HG02970 (cell line): ENCODE measurements at regions not wholly inside any gene's neighbourhood (a gene's known extent, or its start where the extent isn't known, plus 50 kb on each side); places are given as distances from the start of the nearest gene placed in this dataset.

ENCODE experiments used
- ATAC-seq: cut with Tn5 transposase; IDR thresholded peaks from one replicate; pipeline ENCODE4 v1.9.1; 2021; ENCODE audit warnings: mild to moderate bottlenecking, moderate library complexity, moderate number of reproducible peaks; ENCODE audit not compliant: unreplicated experiment, low FRiP score

DNA sequence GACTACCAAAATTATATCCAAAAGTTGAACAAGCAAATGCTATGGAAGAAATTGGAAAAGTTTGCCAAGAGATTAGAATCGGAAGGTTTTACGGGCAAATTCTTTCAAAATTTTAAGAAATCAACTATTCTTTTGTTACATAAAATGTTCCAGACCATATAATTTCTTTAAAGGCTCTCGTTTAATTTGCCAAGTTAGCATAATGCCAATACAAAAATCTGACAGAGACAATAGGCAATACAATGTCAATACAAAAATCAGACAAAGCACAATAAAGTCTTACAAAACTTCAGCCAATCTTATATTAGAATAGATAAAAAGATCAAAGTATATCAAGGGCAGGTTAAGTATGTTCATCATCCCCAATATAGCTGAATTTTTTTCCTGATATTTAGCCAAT, 224.2 kb downstream of the BCL11A start:
- ATAC-seq: no peak

DNA sequence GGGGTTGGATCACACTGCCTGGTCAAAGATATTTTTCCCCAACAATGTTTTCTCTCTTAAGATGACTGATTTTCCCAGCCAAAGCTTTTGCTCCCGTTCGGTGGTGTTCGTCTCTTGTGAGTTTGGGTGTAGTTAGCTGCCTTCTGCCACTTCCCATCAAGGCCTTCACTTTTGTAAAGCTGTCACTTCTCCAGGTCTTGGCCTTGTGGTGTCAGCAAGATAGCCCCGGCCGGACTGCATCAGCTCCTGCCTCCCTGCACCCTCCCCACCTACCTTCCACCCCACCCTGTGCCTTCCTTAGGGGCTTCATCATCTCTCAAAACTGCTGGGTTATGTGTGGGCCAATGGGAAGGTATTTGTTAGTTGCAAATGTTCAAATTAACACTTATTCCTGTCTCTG, 228.9 kb downstream of the BCL11A start:
- ATAC-seq: no peak

DNA sequence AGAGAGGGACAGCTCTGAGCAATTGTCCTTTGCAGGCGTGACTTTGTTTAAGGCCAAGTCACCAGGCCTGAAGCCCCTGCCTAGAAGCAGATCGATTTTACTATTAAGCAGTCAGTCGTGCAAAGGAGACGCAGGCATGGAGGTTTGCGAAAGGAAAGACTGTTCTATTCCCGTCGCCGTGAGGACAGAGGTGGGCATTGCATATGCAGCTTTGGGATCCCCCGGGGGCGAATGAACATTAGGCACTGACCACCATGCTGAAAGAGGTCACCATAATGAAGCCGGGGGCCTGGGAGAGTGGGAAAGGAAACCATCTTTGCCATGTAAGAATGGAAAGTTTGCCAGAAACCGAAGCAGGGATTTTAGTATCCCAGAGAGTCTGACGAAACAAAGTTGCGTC, 231.6 kb downstream of the BCL11A start:
- ATAC-seq: no peak

DNA sequence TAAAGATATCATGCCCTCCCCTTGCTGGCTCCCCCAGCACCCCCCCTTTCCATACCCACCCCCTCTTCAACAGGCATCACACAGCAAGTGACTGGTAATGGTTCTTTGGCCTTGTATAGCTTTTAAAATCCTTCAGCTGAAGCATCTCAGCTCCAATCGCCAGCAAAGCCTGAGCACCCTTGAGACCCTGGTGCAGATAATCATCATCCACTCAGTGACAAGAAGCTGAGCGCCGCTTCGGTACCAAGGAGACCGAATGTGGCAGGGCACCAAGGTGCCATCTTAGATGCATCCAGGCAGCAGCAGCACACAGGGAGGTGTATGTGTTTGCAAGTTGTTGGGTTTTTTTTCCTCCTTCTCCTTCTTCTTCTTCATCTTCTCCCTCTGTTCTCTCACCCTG, 232.7 kb downstream of the BCL11A start:
- no peak for ATAC-seq

DNA sequence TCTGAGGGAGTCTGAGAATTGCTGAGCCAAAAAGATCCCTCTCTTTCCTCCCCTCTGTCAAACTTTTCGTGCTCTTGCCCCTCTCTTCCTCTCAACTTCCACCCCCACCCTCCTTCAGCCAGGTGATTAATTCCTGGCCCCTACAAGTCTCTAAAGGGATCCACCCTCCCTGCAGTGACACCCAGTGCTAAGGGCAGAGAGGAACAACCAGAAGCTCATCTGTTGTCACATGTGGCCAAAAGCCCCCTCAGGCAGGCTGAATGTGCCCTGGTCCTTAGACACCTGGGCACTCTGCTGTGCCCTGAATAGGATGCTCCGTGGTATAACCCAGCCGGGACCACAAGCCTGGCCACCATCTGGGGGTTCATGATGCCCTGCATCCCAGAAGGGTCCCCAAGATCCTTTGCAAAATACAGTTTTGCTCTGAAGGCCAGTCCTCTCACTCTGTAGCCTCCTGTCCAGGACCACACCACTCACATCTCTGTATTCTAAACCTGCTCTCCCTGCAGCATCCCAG, 234.4 kb downstream of the BCL11A start:
- no peak for ATAC-seq

DNA sequence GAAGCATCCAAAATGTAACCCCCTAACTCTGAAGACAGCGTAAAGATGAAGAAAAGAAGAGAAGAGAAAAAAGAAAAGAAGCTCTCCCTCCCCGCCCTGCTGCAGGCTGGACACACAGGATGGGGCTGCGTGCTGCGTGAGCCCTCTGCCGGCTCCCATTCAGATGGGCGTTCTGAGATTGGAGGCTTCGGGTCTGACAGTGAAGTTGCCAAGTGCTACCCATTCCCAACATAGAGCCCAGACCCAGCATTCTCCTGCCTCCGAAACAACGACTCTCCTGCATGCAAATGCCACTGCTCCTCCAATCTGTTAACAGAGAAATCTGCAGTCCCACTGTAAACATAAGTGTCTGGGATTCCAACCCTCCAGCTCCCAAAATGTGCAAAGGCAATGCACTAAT, 234.9 kb downstream of the BCL11A start:
- ATAC-seq: no peak

DNA sequence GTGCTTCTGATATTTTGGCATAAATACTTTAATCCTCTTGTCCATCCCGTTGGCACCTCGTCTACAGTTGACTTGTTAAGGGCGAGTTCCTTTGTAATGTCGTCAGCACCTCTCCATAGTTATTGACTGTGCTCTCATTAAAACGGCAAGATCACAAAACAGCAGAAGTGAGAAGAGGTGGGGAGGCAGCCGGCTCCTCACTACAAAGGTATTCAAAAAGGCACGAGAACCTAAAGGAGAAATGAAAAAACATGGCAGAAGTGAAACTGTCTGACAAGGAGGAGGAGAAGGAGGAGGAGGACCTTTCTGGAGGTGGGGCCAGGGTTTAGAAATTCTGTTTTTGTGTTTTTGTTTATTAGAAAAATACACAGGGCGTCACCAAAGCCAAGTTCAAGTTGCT, 235.6 kb downstream of the BCL11A start:
- no peak for ATAC-seq

DNA sequence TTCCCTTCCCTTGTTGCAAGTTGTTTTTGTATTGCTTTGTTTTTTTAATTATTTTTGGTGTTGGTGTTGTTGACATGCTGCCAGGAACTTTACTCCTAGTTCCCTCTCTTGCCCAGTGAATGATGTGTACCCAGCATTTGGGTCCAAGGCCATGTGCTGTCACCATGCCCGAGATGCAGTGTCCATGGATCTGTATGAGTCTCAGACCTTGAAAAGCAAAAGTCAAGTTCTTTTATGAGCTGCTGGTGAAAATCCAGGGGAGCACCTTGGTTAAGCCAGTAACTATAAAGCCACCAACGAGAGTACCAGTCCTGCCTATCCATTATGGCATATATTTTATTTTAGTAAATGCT, 236.4 kb downstream of the BCL11A start:
- no peak for ATAC-seq

DNA sequence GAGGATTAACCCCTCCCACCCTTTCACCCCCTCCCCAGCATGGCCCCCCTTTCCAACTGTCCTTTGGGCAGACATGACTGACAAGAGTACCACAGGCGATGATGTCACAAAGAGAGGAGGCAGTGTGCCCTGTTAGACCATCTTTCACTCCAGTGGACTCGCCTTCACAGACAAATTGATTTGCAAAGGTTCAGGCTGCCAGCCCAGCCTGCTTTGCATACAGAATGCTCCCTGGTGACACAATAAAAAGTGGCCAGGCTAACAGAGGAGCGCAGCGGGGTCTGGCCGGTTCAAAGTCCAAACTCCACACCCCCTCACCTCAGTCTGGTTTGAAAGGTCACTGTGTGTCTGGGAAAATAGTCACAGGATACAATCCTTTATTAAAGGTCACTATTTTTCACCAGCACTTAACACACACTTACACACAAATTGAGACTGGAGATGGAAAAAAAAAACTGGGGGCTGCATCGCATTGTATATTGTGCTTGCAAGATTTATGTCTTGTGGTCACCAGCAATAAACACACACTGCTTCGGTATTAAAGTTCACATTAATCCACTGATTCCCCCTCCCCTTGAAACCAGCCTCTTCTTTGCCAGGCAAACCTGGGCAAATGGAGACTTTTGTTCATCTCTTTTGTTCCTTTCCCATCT, 236.9 kb downstream of the BCL11A start:
- ATAC-seq: no peak

DNA sequence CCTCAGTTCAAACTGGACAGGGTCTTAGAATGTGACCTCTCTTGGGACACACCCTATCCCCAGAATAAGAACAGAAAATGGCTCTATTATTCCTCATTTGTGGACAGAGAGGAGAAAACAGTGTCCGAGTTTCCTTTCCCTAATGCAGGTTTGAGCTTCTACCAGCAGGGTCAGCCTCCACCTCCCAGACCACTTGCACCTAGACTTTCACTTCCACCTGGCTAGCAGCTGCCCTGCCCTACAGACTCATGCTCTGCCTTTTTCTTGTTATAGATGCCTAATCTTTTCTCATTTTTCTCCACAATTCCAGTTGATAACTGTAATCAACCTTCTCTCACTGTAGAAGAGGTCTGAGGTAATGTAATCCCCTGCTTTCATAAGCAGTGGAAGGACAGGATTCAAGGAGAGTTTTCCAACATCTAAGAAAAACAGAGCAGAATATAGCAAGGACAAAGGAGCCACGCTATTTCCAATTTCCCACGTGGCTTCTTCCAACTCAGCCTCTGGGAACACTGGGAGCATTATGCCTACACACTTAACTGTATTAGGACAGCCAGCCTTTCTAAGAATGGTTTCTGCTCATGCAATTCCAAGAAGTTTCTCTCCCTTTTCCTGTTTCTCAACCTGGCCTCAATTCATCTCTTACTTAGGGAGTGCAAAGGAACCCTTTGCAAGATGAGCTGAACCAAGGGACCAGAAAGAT, 239.8 kb downstream of the BCL11A start:
- ATAC-seq: no peak

DNA sequence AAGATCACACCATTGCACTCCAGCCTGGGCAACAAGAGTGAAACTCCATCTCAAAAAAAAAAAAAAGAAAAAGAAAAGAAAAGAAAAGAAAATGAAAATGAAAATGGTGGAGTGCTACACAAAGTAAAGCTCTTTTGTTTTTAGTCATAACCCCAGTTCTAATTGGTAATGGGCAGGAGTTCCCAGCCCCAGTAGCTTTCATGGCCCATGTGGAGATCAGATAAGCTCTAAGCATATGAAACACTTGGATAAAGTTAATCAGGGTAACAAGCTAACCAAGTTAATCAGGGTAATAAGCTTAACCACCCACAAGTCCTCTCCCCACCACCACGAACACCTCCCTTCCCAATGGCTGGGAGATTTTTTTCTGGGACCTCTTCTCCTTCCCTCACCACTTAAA, 240.8 kb downstream of the BCL11A start:
- ATAC-seq: peak; percentile 69

DNA sequence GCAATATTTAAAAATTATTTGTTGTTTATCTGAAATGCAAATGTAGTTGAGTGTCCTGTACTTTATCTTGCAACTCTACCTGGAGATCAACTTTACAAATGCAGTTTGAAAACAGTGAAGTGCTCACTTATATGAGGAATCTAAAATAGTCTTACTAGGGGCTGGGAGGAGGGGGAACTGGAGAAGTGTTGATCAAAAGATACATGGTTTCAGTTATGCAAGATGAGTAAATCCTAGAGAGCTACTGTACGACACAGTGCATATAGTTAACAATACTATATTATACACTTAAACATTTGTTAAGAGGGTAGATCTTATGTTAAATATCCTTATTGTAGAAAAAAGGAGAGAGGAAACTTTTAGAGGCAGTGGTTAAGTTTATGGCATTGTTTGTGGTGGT, 241.9 kb downstream of the BCL11A start:
- no peak for ATAC-seq

DNA sequence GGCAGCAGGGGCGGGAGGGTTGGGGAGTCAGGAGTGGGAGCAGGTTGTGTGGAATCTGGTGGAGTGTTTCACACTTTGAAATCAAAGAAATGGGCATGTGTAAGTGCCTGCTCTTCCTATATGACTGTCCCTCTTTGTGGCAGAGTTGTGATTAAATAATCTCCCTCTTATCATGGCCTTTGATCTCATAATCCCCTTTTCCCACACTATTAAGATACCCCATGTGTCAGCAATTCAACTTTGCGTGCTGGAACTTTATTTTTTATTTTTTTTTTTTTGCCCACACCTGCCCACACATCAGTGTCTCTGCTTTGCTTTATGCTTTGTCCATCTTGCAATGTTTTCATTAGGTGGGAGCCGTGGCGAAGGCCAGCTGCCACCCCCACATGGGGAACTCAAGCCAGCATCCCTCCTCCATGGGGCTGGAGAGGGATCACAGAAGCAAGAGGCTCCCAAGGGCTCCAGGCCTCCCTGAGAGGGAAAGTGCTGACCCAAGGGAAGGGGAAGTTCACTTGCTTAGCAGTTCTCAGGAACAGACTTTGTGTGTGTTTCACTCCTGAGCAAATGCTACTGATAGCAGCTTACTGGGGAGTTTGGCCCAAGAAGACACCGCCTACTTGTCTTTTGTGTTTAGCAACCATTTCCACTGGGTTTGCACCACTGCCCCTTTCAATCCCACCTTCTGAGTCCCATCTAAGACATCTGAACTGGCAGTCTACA, 243.4 kb downstream of the BCL11A start:
- no peak for ATAC-seq

DNA sequence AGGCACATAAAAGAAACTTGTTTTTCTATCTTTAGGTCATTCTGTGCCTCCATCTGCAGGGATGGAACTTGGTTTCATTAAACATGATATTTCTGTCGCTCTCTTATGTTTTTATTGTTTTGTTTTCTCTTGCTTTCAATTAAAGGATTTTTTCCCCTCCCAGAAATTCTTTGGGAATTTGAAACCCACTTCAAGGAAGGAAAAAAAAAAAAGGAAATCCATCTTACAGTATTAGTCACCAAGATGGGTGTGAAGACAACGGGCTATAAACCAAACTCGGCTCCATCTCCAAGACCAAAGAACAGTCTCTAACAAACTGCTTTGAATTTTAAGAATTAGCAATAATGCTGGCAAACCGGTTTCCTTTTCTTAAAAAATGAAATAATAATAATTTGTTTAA, 244.1 kb downstream of the BCL11A start:
- no peak for ATAC-seq

DNA sequence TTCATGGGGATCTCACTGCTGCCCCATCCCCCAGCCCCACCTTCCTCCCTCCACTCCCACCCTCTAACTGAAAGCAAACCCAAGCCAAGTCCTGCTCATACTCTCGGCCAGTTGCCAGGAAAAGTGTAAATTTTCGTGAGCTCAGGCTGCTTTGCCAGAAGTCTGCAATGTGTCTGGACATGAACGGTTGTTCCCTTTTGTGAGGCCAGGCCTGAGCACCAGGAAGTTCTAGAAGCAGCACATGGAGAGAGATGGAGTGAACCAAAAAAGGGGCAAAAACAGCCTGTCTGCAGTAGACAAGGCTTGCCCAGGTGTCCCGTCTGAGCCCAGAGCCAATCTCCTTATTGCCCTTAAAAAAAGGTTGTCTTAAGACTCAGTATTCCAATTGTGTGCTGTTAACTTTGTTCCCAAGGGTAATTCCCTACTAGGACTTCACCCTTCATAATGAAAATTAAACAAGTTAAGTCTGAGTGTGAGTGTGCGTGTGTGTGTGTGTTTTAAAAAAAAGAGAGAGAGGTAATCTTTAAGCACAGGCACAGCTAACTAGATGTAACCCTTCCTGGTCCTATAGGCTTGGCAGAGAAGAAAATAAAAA, 247.1 kb downstream of the BCL11A start:
- no peak for ATAC-seq

DNA sequence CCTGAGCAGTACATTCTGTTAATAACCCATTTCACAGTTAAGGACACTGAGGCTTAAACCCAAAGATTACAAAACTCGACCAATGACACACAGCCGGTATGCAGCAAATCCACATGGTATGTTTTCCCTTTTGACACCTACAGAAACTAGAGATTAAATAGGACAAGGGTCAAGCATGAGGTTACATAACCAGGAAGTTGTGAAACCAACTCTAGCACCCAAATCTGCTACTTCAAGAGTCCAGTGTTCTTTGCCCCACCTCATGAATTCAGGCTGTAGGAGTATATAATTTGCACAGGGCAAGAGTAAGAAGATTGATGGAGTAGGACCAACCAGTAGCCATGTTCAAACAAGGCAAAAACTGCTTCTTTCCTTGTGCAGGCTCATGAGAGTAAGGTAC, 249.8 kb downstream of the BCL11A start:
- no peak for ATAC-seq

DNA sequence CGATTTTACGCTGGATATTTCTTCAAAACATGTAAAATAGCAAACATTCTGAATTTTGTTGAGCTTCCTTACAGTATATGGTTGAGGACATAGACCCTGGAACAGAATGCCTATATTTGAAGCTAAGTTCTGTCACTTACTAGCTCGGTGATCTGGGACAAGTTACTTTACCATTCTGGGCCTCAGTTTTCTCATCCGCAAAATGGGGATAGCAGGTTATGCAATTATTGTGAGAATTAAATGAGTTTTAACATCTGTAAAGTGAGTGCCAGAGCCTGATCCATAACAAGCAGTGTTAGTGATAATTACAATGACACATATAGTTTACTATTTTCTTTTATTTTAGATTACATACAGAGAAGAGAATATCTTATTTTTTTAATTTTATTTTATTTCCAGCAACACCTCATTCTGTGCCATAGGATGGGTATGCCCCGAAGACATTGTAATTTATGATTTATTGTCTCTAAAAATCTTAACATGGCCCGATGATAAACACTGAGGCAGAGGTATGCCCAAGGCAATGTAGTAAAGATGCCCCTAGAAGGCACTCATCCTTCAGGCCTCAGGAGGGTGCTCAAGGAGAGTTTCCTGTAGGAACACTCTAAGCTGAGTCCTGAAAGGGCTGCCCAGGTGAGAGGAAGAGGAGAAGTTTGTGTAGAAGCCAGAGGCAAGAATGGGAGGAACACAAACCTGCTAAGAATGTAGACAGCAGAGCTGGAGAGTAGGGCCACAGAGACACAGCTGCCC, 250.9 kb downstream of the BCL11A start:
- ATAC-seq: no peak

DNA sequence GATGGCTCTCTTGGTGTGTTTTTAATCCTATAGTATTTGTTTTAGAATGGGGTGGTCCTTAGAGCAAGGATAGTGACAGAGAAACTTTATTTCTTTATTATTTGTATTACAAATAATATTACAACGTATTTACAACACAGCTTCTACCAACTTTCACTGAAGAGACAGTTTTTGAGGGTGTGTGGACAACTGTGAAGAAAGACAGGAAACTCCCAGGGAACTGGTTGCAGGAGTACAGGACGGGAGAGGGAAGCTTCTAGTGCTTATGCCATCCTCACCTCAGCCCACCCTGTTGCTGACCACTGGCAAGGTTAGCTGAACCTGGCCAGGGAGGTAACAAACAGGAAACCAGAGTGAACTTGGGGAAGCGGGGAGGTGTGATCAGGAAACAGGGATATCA, 251.7 kb downstream of the BCL11A start:
- no peak for ATAC-seq

DNA sequence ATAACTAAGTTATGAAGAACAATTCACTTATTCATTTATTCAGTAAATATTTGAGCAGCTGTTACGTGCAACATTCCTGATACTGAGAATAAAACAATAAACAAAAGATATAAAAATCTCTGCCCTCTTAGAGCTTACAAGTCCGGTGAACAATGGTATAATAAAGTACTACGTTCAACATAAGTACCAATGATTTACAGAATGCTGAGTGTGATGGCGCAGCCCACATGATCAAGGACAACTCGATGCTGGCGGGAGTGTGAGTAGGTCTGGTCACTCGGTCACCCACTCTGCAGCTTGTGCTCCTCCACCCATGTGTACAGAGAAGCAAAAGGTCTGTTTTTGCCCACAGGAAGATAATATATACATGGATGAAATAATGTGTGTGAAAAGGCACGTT, 254.3 kb downstream of the BCL11A start:
- no peak for ATAC-seq

DNA sequence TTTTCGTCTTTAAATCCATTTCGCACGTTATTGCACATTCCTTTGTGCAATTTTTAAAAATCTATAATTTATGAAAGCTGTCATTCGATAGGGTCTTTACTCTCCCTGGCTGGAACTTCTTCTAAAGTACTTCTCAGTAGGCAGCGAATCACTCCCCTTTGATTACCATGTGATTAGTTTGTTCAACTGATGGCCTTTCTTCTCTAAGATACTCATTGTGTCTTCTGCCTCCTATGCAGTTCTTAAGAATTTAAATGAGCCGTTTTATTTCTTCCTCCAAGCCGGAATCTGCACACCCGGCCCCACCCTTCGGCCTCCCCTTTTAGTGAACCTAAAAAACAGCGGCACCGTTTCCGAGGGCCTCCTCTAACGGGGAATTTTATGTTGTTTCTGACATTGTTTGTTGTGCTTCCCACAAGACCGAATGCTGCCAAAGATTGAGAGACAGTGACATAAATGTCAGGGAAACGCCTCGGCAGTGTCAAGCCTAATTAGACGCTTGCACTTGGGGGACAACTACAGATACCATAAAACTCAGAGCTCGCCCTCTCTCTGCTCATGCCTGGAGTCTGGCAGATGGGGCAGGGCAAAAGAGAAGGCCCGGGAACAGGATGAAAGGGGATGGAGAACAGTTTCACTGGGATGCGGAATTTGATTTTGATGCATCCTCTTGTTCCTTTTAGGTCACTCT, 255.3 kb downstream of the BCL11A start:
- no peak for ATAC-seq
